Suprapubic skin (tissue), 3 donors: ENCODE measurements at regions not wholly inside any gene's neighbourhood (a gene's known extent, or its start where the extent isn't known, plus 50 kb on each side); places are given as distances from the start of the nearest gene placed in this dataset.

ENCODE experiments used
- POLR2A ChIP-seq, 2 donors: fragments of 450-650 bp; IDR thresholded peaks; one replicate each; pipeline ENCODE4 v1.6.1; 2017; ENCODE audit warnings: antibody characterized with exemption in 2 of 2, mild to moderate bottlenecking in 2 of 2, moderate library complexity in 2 of 2
- TF ChIP-seq, protein P1 (sequence below), 2 donors: fragments of 200-600 bp in 1 of 2; fragments of 450-650 bp in 1 of 2; sonication (generic) in 1 of 2; IDR thresholded peaks; one replicate each; pipeline ENCODE4 v1.5.1; 2016 to 2019; ENCODE audit warnings: antibody characterized with exemption in 2 of 2, mild to moderate bottlenecking in 1 of 2, moderate library complexity in 1 of 2

DNA sequence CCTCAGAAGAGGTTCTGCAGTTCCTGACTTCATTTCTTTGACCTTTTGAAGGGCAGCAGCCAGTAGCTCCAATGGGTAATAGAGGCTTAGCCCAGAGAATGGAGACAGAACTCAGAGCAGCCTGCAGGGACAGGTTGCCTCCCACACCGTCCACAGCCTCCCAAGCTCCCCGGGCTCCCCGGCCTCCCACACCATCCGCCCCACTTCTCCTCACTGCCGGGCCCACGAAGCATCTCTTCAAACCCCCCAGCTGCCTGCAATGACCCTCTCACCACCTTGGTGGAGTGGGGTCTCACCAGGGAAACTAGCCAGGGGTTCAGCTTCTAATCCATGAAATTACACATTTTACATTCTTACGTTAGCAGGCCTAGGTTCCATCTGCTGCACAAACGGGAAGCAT, 652.0 kb upstream of the SALL3 start:
- TF ChIP-seq, protein P1, sequence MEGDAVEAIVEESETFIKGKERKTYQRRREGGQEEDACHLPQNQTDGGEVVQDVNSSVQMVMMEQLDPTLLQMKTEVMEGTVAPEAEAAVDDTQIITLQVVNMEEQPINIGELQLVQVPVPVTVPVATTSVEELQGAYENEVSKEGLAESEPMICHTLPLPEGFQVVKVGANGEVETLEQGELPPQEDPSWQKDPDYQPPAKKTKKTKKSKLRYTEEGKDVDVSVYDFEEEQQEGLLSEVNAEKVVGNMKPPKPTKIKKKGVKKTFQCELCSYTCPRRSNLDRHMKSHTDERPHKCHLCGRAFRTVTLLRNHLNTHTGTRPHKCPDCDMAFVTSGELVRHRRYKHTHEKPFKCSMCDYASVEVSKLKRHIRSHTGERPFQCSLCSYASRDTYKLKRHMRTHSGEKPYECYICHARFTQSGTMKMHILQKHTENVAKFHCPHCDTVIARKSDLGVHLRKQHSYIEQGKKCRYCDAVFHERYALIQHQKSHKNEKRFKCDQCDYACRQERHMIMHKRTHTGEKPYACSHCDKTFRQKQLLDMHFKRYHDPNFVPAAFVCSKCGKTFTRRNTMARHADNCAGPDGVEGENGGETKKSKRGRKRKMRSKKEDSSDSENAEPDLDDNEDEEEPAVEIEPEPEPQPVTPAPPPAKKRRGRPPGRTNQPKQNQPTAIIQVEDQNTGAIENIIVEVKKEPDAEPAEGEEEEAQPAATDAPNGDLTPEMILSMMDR (IDR thresholded peaks at IDR 0.05): no peak
- TF ChIP-seq POLR2A (IDR thresholded peaks at IDR 0.05): no peak
